ENCODE measurements at regions not wholly inside any gene's neighbourhood (a gene's known extent, or its start where the extent isn't known, plus 50 kb on each side); places are given as distances from the start of the nearest gene placed in this dataset.

- TF ChIP-seq CTCF (IDR thresholded peaks at IDR 0.05) = no peak
- no peak for TF ChIP-seq POLR2A (IDR thresholded peaks at IDR 0.05)
- TF ChIP-seq POLR2AphosphoS5 (IDR thresholded peaks at IDR 0.05) = no peak
- no peak for TF ChIP-seq EP300 (IDR thresholded peaks at IDR 0.05)
Observed at GRCh38 chr3:110062716-110063115, 725.4 kb upstream of the DPPA4 start.
